Caco-2 (cell line): ENCODE measurements at regions not wholly inside any gene's neighbourhood (a gene's known extent, or its start where the extent isn't known, plus 50 kb on each side); places are given as distances from the start of the nearest gene placed in this dataset.

ENCODE experiments used
- BruUV-seq: library from RNA; stranded (reverse); fragments of 400-500 nt; replicated peaks from 2 replicates; lab custom pipeline; 2021; lab: Mats Ljungman, UMichigan
- CTCF ChIA-PET: fragments of 300-600 bp; sonication (Branson Sonifier 250); formaldehyde crosslinking; loops from one replicate; lab custom pipeline; 2022; ENCODE audit warnings: antibody characterized with exemption; lab: Charles Lee
- POLR2A ChIA-PET: fragments of 300-600 bp; sonication (Branson Sonifier 250); formaldehyde crosslinking; loops from one replicate; lab custom pipeline; 2022; ENCODE audit warnings: antibody characterized with exemption; lab: Charles Lee
- DNase-seq, 2 experiments: peaks; one replicate each; pipeline versions ENCODE4 v3.0.0 to v3.0.0-alpha.2; 2020 to 2022
- H3K27me3 ChIP-seq: replicated peaks from 2 replicates; pipeline ENCODE4 v1.6.0; 2011; ENCODE audit warnings: low read length; ENCODE audit not compliant: control insufficient read depth, insufficient read depth
- H3K36me3 ChIP-seq: 2 replicates; pipeline ENCODE4 v1.5.1; 2011; ENCODE audit warnings: low read length; ENCODE audit not compliant: control insufficient read depth, insufficient read depth
- H3K4me1 ChIP-seq: fragments of 250-450 bp; sonication (Bioruptor Pico); 2 replicates; pipeline ENCODE4 v1.5.1; 2020; ENCODE audit warnings: mild to moderate bottlenecking
- H3K4me3 ChIP-seq: 2 replicates; pipeline ENCODE4 v1.5.1; 2011; ENCODE audit warnings: low read depth, mild to moderate bottlenecking, control low read depth, low read length
- H3K9me3 ChIP-seq: fragments of 250-450 bp; sonication (Bioruptor Pico); 2 replicates; pipeline ENCODE4 v1.5.1; 2020; ENCODE audit warnings: mild to moderate bottlenecking, moderate library complexity
- H3K27ac Mint-ChIP-seq: one replicate; pipeline ENCODE4 v1.8.0; 2022; ENCODE audit warnings: mixed read lengths; ENCODE audit not compliant: unreplicated experiment
- H3K27me3 Mint-ChIP-seq: one replicate; pipeline ENCODE4 v1.8.0; 2022; ENCODE audit warnings: mixed read lengths; ENCODE audit not compliant: insufficient read depth, unreplicated experiment
- H3K36me3 Mint-ChIP-seq: one replicate; pipeline ENCODE4 v1.8.0; 2022; ENCODE audit warnings: mild to moderate bottlenecking, mixed read lengths; ENCODE audit not compliant: insufficient read depth, unreplicated experiment
- H3K4me1 Mint-ChIP-seq: one replicate; pipeline ENCODE4 v1.8.0; 2022; ENCODE audit warnings: low read depth, mixed read lengths; ENCODE audit not compliant: unreplicated experiment
- H3K4me3 Mint-ChIP-seq: one replicate; pipeline ENCODE4 v1.8.0; 2022; ENCODE audit warnings: mild to moderate bottlenecking, moderate library complexity, mixed read lengths; ENCODE audit not compliant: unreplicated experiment
- H3K9me3 Mint-ChIP-seq: one replicate; pipeline ENCODE4 v1.8.0; 2022; ENCODE audit warnings: mixed read lengths; ENCODE audit not compliant: unreplicated experiment
- CTCF ChIP-seq, 2 experiments: fragments of 200-600 bp in 1 of 2; IDR thresholded peaks; 1 replicate in 1 of 2; 2 replicates in 1 of 2; pipeline versions ENCODE4 v1.5.1 to v1.8.0; 2011 to 2022; ENCODE audit warnings: antibody characterized with exemption in 1 of 2, control low read depth in 1 of 2, inconsistent platforms in 1 of 2, low read depth in 1 of 2, low read length in 1 of 2, mild to moderate bottlenecking in 1 of 2, moderate library complexity in 1 of 2; ENCODE audit not compliant: insufficient read depth in 1 of 2, severe bottlenecking in 1 of 2, unreplicated experiment in 1 of 2
- intact Hi-C: fragments of 100-400 bp; cut with micrococcal nuclease; formaldehyde crosslinking; loops from one replicate; pipeline ENCODE4 v1.10.0; 2022; ENCODE audit not compliant: unreplicated experiment

- BruUV-seq: no TSS peak
- POLR2A ChIA-PET: no interaction called here
- Mint-ChIP-seq H3K4me1 (no peaks in the 10 kb centered on the region), H3K27me3 (no peaks in the 10 kb centered on the region), H3K9me3 (no peaks in the 10 kb centered on the region), H3K36me3 (no peaks in the 10 kb centered on the region), H3K4me3 (no peak overlapping the region), H3K27ac (no peak overlapping the region)
- Histone ChIP-seq H3K27me3 (no peaks in the 10 kb centered on the region), H3K4me1 (no peaks in the 10 kb centered on the region), H3K36me3 (no peaks in the 10 kb centered on the region), H3K9me3 (no peaks in the 10 kb centered on the region), H3K4me3 (no peak overlapping the region)
- TF ChIP-seq CTCF (IDR thresholded peaks at IDR 0.05; ENCODE audit: insufficient read depth in 1 of 2, low read depth in 1 of 2, low read length in 1 of 2, severe bottlenecking in 1 of 2, unreplicated experiment in 1 of 2): no peak
- CTCF ChIA-PET: no interaction called here
- DNase-seq: no peak
- intact Hi-C loops: no loop called here
Observed at GRCh38 chr18:27653247-27653646, 468.1 kb upstream of the CHST9 start.

- H3K27me3 Mint-ChIP-seq: no peaks in the 10 kb centered on the region
- Histone ChIP-seq H3K9me3 (no peaks in the 10 kb centered on the region), H3K27me3 (no peaks in the 10 kb centered on the region), H3K4me3 (no peak overlapping the region), H3K4me1 (no peaks in the 10 kb centered on the region), H3K36me3 (no peaks in the 10 kb centered on the region)
- POLR2A ChIA-PET: no interaction called here
- TF ChIP-seq CTCF (IDR thresholded peaks at IDR 0.05; ENCODE audit: insufficient read depth in 1 of 2, low read depth in 1 of 2, low read length in 1 of 2, severe bottlenecking in 1 of 2, unreplicated experiment in 1 of 2): no peak
- intact Hi-C loops: no loop called here
- no peaks in the 10 kb centered on the region for H3K36me3 Mint-ChIP-seq
- no peak overlapping the region for H3K27ac Mint-ChIP-seq
- no peaks in the 10 kb centered on the region for H3K9me3 Mint-ChIP-seq
- no peak for DNase-seq
- CTCF ChIA-PET: no interaction called here
- no peaks in the 10 kb centered on the region for H3K4me1 Mint-ChIP-seq
- no peak overlapping the region for H3K4me3 Mint-ChIP-seq
- BruUV-seq: no TSS peak
Observed at GRCh38 chr18:27652480-27653121, 467.5 kb upstream of the CHST9 start.

- BruUV-seq: no TSS peak
- CTCF ChIA-PET: no interaction called here
Observed at GRCh38 chr18:27649621-27650020, 464.5 kb upstream of the CHST9 start.

More at GRCh38 chr18:27649621-27650020, 464.5 kb upstream of the CHST9 start:
- Mint-ChIP-seq H3K4me3 (no peak overlapping the region), H3K36me3 (no peaks in the 10 kb centered on the region), H3K27me3 (no peaks in the 10 kb centered on the region), H3K4me1 (no peaks in the 10 kb centered on the region), H3K9me3 (no peaks in the 10 kb centered on the region), H3K27ac (no peak overlapping the region)
- no peaks in the 10 kb centered on the region for H3K9me3 ChIP-seq
- no peak for DNase-seq
- no peaks in the 10 kb centered on the region for H3K27me3 ChIP-seq
- H3K4me3 ChIP-seq: no peak overlapping the region
- POLR2A ChIA-PET: no interaction called here
- intact Hi-C loops: no loop called here
- no peaks in the 10 kb centered on the region for H3K36me3 ChIP-seq
- TF ChIP-seq CTCF (IDR thresholded peaks at IDR 0.05; ENCODE audit: insufficient read depth in 1 of 2, low read depth in 1 of 2, low read length in 1 of 2, severe bottlenecking in 1 of 2, unreplicated experiment in 1 of 2): no peak
- no peaks in the 10 kb centered on the region for H3K4me1 ChIP-seq
